Left hindlimb (tissue), 1 donor: ENCODE measurements at regions not wholly inside any gene's neighbourhood (a gene's known extent, or its start where the extent isn't known, plus 50 kb on each side); places are given as distances from the start of the nearest gene placed in this dataset.
"Not testable (repeated sequence)": the region's sequence is repeated elsewhere in the genome, so short reads cannot be mapped to it uniquely, and the experiment has no call there.

Experiments
- DNase-seq: peaks from one replicate; pipeline ENCODE4 v3.0.0-alpha.2; 2018

DNA sequence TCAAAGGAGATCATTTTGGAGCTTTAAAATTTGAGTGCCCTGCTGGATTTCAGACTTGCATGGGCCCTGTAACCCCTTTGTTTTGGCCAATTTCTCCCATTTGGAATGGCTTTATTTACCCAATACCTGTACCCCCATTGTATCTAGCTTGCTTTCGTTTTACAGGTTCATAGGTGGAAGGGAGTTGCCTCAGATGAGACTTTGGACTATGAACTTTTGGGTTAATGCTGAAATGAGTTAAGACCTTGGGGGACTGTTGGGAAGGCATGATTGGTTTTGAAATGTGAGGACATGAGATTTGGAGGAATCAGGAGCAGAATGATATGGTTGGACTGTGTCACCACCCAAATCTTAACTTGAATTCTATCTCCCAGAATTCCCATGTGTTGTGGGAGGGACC lies 250.6 kb downstream of the MFSD1 start:
- not testable (repeated sequence) for DNase-seq

DNA sequence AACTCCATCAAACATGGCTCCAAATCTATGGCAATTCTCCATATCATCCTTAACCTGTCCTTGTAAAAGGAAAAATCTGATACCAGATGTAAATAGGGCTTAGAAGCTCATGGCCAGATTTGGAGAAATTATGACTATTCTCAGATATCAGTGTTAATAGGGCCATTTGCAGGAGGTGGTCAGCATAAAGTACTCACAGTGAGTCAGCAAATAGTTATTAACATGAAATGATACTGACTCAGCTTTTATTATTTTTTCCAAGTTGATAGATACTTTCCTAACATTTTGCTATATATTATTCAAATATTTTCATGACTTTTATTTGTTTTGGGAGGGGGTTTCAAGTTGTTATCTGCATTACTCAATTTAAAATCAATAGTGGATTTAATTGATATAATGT lies 255.8 kb downstream of the MFSD1 start:
- no peak for DNase-seq

DNA sequence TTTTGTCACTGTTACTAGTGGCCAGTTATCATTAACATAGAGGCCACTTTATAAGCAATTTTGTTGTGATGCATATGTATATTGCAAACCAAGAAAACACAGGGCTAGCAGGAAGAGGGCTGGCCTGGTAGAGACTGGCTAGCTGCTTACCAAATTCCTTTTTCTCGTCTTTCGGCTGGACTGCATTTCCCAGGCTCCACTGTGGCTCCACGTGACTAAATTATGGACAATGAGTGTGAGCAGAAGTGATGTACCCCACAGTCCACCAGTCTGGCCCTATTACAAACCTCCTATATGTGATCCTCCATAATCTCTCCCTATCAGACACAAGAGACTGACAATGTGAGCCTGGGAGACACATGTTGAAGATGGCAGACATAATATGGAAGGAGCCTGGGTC lies 257.0 kb downstream of the MFSD1 start:
- no peak for DNase-seq

- DNase-seq = no peak
These were observed 257.5 kb downstream of the MFSD1 start for GRCh38 chr3:159059395-159059794.

- no peak for DNase-seq
These were observed 261.0 kb downstream of the MFSD1 start for GRCh38 chr3:159062734-159063410.

DNA sequence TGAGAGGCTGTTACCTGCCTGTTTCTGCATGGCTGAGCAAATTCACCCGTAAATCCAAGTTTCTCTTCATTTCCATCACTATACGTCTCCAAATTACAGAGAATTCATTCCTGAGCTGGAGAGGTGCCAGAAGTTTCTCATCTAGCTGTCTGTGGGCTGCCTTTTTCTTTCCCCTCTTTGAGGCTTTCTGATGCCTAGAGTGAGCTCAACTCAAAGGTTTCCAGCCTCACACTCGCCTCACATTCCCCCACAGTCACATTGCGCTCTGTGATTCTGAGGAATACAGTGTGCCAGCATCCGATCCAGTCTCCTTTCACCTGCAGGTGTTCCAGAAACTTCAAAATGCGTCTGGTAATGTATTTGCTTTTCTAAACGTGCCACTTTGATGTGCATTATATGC lies 267.2 kb downstream of the MFSD1 start, which contains the start of gene IQCJ:
IQCJ (plus strand) TSS at position 229 of the 400 bp plus-strand sequence.
- DNase-seq = no peak

GRCh38 chr3:159069866-159070425 lies 268.1 kb downstream of the MFSD1 start:
- DNase-seq = no peak

DNA sequence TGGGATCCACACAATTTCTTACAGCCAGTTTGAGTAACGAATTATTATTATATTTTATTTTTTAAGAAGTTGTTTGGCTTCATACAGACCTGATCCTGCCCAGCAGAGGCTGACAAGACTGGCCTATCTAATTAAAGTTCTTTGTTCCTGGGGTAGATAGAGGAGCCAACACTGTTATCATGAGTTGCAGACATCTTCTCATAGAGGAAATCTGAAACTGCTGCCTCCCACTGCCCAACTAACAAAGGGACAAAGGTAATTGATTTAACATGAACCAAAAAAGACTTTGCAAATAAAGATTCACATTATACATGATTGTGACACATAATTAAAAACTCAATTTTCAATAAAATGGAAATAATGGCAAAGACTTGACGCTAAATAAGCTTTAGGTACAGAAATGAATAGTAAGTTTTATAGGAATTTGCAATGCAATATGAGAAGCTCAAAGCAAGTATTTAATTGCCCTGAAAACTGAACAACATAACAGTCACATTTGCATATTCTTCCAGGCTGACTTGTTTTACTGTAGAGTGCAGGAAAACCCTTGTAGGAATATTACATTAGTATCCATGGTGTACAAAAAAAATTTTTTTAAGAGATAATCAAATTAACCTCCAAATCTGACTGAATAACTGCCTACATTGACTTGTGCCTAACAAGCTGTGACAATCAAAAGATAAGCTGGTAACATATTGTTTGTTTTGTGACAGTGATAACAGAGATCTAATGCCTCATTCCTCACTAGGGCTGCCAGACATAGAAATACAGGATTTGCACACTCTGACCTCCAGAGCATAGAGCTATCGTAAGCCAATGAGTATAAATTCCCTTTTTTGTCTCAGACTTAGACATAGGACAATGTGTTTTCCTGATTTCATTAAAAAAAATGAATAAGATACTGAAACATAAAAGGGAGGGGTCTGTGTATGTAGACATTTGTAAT lies 273.2 kb downstream of the MFSD1 start:
- DNase-seq = no peak

- DNase-seq = no peak
These were observed 276.0 kb downstream of the MFSD1 start for GRCh38 chr3:159077860-159078259.

DNA sequence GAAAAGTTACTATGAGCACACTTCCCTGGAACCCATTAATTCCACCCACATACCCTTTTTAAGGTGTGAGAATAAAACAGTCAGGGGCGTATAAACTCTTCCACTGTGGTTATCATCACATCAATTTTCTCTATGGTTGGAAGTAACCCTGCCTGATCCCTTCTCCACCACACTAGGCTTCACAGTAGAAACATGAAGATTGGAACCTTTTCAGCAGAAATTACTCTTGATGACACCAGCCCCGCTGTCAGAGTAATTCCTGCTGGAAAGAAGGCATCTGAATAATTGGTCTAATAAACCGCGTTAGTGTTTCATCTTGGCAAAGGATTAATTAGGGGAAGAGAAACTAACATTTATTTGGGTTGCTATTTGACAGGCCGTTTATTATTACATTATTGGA lies 278.4 kb downstream of the MFSD1 start:
- no peak for DNase-seq

GRCh38 chr3:159080821-159081220 lies 279.0 kb downstream of the MFSD1 start:
- DNase-seq = no peak

DNA sequence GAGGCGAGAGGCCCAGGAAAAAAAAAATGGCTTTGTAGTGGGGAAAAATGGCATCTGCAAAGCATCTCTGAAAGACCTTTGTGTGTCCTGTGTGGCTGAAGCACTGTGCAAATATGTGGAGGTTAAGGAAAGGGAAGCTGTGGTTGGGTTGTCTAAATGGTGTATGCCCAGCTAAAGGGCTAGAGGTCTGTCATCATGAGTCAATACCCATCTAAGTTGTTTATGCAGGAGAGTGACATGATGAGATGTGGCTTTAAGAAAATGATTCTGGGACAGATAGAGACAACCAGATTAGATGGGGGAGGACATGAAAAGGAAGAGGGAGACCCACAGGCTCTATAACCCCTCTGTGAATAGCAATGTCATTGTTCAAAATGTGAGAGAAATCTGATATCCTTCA lies 280.7 kb downstream of the MFSD1 start:
- DNase-seq = no peak

DNA sequence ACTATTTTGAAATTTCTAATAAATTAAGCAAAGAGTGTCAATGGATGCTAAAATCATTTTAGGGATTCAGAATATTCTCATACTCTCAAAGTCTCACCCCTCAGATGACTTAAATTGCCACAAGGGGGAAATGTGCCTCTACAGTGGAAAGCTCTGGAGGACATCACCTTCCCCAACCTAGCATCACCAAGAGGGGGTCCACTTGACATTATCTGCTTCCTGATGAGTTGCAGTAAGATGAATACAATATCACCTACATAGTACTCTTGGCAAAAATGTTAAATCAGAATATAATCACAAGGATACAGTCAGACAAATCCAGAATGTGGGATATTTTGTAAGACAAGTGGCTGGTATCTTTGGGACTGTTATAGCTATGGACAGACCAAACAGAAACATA lies 290.1 kb downstream of the MFSD1 start:
- no peak for DNase-seq

DNA sequence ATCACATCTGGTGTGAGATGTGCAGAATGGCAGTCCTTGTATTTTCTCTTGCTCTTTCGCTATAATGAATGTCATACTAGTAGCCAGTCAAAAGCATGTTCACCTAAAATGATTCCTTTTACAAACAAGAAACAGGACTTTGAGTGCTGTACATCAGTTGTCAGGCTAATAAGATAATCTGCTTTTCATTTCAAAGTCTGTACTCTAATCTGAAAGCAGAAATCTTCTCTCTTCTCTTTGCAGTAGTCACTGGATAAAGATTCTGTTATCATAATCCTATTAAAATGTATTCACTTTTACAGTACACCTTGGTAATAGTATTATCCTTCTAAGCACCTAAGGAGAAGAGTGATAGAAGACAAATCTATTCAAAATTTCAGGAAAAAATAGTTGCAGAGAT lies 300.1 kb downstream of the MFSD1 start:
- no peak for DNase-seq

DNA sequence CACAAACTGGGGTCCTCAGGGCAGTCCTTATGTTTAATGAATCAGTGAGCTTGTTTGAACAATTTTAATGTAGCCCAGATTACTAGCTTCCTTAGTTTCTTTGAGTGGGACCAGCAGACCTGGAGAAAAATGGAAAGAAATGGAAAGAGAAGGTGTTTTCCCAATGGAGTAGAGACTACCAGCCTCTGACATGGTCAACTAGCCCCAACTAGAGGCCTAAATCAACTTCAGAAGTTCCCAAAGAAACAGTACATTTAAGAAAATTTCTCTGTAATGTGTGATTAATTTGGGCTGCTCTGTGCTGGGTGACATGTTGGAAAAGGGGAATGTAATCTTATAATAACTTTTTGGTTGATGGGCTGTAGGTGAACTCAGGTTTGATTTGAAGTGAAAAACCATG lies 310.9 kb downstream of the MFSD1 start:
- DNase-seq = no peak

GRCh38 chr3:159113221-159113875 lies 311.5 kb downstream of the MFSD1 start:
- no peak for DNase-seq

DNA sequence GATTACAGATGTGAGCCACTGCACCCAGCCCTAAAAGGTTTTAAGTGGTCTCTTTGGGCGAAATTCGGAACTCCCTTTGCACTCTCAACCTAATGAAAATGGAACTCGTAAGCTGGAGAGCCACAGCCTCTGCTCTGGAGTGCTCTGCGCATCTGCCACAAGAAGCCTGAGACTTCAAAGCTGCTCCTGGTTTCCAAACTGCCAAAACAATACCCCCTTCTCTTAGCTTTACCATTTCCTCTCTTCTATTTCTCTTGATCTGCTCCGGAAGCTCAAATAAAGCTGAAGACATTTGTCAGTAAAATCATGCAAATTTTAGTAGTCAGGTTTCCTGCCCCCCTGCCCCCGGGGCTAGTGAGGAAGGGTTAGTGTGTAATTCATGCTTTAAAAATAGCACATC lies 312.7 kb downstream of the MFSD1 start:
- DNase-seq = no peak

- DNase-seq = no peak
These were observed 322.0 kb downstream of the MFSD1 start for GRCh38 chr3:159123877-159124276.

DNA sequence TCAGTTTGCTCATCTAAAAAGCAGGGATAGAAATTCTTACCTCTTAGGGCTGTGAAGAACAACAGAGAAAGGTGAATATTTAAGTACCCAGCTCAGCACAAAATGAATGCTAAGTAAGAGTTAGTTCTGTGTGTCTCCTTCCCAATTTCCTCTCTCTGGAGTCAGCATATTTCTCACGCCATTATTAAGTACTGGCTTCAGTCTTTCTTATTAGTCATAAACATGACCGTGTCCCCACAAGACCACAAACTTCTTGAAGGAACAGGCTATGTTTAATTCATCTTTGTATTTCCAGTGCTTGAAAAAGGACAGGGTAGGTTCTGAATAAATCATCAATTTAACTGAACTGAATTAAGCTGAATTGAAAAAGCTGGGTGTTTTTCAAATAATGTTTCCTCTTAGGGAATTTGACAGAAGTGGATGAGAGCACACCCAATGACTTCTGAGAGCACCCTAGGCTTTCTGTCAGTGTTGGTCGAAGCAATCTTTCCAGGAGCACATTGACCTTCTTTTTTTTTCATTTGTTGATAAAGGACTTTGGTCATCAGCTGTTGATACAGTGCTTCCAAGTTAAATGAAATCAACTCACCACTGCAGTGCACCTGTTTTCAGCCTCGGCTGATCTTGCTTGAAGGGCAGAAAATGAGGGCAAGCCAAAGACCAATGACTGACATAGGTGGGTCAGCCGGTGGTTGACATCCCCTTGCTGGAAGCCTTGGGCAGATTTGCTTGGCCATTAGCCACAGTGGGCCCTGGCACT lies 324.6 kb downstream of the MFSD1 start:
- no peak for DNase-seq

- no peak for DNase-seq
These were observed 325.2 kb downstream of the MFSD1 start for GRCh38 chr3:159127021-159127392.

GRCh38 chr3:159128628-159129027 lies 326.8 kb downstream of the MFSD1 start:
- DNase-seq = no peak

- DNase-seq = no peak
These were observed 328.3 kb downstream of the MFSD1 start for GRCh38 chr3:159130108-159130507.

DNA sequence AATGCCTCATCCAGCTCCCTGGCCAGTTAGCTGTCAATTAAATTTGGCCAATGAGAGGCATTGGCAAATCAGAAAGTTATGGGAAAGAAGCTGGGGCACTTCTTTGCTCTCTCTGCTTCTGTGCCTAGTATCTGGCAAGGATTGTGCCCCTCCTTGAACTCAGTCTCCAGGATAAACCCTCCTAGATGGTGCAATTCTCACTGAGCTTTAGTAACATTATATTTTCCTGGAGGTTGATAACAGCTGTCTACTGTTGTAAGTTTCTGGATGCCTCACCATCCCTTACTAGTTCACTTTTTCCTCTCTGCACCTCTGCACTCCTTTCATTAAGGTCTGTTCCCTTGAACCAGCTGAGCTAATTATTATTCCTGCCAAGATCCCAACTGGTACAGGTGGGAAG lies 329.5 kb downstream of the MFSD1 start:
- no peak for DNase-seq
